Tibial artery (tissue), 4 donors: ENCODE measurements at regions not wholly inside any gene's neighbourhood (a gene's known extent, or its start where the extent isn't known, plus 50 kb on each side); places are given as distances from the start of the nearest gene placed in this dataset.

Source experiments
- DNase-seq, 2 donors: peaks; one replicate each; pipeline ENCODE4 v3.0.0-alpha.2; 2019
- H3K27ac ChIP-seq, 2 donors: fragments of 200-600 bp; sonication (generic) in 1 of 2; 1 replicate in 1 of 2; 2 replicates in 1 of 2; pipeline ENCODE4 v1.5.1; 2018 to 2019; ENCODE audit warnings: mild to moderate bottlenecking in 1 of 2
- H3K27me3 ChIP-seq, 2 donors: fragments of 200-600 bp; sonication (generic) in 1 of 2; one replicate each; pipeline versions ENCODE4 v1.5.1 to v1.6.0; 2016 to 2019
- H3K36me3 ChIP-seq, 3 donors: fragments of 200-600 bp; sonication (generic) in 2 of 3; one replicate each; pipeline ENCODE4 v1.5.1; 2016 to 2019; ENCODE audit warnings: mild to moderate bottlenecking in 2 of 3
- H3K4me1 ChIP-seq, 4 donors: fragments of 200-600 bp; sonication (generic) in 2 of 4; 1 replicate in 3 of 4; 2 replicates in 1 of 4; pipeline ENCODE4 v1.5.1; 2016 to 2019
- H3K4me3 ChIP-seq, 2 donors: fragments of 200-600 bp; sonication (generic) in 1 of 2; 1 replicate in 1 of 2; 2 replicates in 1 of 2; pipeline ENCODE4 v1.5.1; 2018 to 2019; ENCODE audit warnings: mild to moderate bottlenecking in 2 of 2
- H3K9me3 ChIP-seq, 3 donors: fragments of 200-600 bp; sonication (generic) in 1 of 3; one replicate each; pipeline ENCODE4 v1.5.1; 2016 to 2019
- intact Hi-C: fragments of 100-400 bp; cut with DNase I; formaldehyde crosslinking; loops from one replicate; pipeline ENCODE4 v1.15.0; 2023; ENCODE audit warnings: low total_unique reads
- TF ChIP-seq, protein P1 (sequence below), 2 experiments: fragments of 200-600 bp in 1 of 2; fragments of 450-650 bp in 1 of 2; IDR thresholded peaks; one replicate each; pipeline ENCODE4 v1.5.1; 2017 to 2019; ENCODE audit warnings: antibody characterized with exemption in 2 of 2, mild to moderate bottlenecking in 1 of 2, moderate library complexity in 1 of 2

DNA sequence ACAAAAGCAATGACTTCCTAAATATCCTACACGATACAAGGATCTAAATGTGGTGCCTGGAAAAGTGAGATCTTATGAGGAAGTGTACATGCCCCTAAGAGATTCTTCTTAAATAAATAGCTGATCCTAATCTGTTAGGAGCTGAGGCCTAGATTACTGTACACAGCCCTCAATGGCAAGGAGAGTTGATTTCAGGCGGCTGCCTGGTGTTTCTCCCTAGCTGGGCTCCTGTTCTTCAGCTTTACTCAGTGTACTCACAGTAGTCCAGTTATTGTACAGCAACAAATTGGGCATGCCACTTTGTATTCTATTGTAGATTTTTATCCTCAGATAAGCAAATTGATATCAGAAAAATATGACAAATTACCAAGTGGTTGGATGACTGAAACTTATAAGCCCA lies 358.2 kb upstream of the PDGFD start:
- Histone ChIP-seq H3K36me3 (no peaks in the 10 kb centered on the region), H3K9me3 (no peaks in the 10 kb centered on the region), H3K4me1 (peaks cover 0 to 9% (median 4%) of the 10 kb centered on the region in 4 donors), H3K4me3 (no peak overlapping the region), H3K27me3 (no peaks in the 10 kb centered on the region), H3K27ac (no peak overlapping the region)
- DNase-seq, result no peak
- TF ChIP-seq, protein P1, sequence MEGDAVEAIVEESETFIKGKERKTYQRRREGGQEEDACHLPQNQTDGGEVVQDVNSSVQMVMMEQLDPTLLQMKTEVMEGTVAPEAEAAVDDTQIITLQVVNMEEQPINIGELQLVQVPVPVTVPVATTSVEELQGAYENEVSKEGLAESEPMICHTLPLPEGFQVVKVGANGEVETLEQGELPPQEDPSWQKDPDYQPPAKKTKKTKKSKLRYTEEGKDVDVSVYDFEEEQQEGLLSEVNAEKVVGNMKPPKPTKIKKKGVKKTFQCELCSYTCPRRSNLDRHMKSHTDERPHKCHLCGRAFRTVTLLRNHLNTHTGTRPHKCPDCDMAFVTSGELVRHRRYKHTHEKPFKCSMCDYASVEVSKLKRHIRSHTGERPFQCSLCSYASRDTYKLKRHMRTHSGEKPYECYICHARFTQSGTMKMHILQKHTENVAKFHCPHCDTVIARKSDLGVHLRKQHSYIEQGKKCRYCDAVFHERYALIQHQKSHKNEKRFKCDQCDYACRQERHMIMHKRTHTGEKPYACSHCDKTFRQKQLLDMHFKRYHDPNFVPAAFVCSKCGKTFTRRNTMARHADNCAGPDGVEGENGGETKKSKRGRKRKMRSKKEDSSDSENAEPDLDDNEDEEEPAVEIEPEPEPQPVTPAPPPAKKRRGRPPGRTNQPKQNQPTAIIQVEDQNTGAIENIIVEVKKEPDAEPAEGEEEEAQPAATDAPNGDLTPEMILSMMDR (IDR thresholded peaks at IDR 0.05), result no peak
- intact Hi-C loops, result no loop called here

DNA sequence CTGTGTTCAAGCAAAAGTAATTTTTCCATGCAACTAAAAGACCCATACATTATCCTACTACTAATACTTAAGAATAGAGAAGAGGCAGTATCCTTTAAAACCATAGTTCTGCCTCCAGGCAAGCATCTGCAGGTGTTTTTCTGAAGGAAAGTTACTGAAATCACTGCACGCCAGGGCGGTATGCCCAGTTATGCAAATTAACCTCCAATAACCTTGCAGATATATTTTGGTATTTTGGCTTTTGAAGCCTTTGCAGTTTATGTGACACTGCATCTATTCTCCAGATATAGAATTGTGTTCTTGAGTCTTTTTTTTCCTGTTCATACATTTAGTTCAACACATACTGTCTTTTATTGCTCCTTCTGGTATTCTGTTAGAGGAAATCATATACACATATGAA lies 346.2 kb upstream of the PDGFD start:
- Histone ChIP-seq H3K27ac (no peak overlapping the region), H3K4me1 (no peaks in the 10 kb centered on the region), H3K36me3 (no peaks in the 10 kb centered on the region), H3K4me3 (no peak overlapping the region), H3K27me3 (no peaks in the 10 kb centered on the region), H3K9me3 (no peaks in the 10 kb centered on the region)
- DNase-seq, result no peak
- TF ChIP-seq, protein P1 (IDR thresholded peaks at IDR 0.05), result no peak
- intact Hi-C loops, result no loop called here

DNA sequence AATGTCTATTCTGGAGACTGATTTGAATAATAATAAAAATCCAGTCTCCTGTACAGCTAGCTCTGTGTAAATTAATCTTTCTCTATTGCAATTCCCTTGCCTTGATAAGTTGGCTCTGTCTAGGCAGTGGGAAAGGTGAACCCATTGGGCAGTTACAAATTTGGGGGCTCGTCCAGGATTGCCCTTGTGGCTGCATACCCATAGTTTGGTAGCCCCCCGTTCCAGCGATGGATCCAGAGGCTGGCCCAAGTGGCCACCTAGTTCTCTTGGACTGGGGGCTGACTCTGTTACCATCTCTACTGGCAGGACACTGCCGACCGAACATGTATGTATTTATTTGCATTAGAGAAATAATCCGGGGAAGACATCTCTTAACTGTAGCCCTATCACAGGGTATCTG lies 326.2 kb upstream of the PDGFD start:
- peaks cover 0 to 14% (median 14%) of the 10 kb centered on the region in 3 donors for H3K9me3 ChIP-seq
- intact Hi-C loops, result no loop called here

DNA sequence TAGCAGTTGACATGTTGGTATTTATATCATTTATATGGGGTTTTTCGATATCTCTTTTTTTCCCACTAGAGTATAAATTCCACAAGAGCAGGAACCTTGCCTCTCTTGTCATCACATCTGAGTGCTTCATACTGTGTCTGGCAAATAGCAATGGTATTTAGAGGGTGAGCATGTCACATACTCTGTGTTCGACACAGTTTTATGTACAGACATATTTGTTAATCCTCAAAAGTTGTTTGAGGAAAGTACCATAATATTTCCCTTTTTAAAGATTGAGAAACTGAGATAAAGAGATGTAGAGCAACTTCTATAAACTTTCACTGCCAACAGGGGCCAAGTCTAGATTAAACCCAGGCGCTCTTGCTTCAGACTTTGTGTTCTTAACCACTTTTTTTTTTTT lies 324.6 kb upstream of the PDGFD start:
- Histone ChIP-seq H3K36me3 (no peaks in the 10 kb centered on the region), H3K27ac (no peak overlapping the region), H3K4me1 (no peaks in the 10 kb centered on the region), H3K27me3 (no peaks in the 10 kb centered on the region), H3K4me3 (no peak overlapping the region), H3K9me3 (peaks cover 0 to 14% (median 14%) of the 10 kb centered on the region in 3 donors)
- TF ChIP-seq, protein P1 (IDR thresholded peaks at IDR 0.05), result no peak
- DNase-seq, result no peak
- intact Hi-C loops, result no loop called here

More for the DNA sequence above, 326.2 kb upstream of the PDGFD start:
- Histone ChIP-seq H3K27me3 (no peaks in the 10 kb centered on the region), H3K36me3 (no peaks in the 10 kb centered on the region), H3K27ac (no peak overlapping the region), H3K4me1 (no peaks in the 10 kb centered on the region), H3K4me3 (no peak overlapping the region)
- TF ChIP-seq, protein P1 (IDR thresholded peaks at IDR 0.05), result no peak
- no peak for DNase-seq

DNA sequence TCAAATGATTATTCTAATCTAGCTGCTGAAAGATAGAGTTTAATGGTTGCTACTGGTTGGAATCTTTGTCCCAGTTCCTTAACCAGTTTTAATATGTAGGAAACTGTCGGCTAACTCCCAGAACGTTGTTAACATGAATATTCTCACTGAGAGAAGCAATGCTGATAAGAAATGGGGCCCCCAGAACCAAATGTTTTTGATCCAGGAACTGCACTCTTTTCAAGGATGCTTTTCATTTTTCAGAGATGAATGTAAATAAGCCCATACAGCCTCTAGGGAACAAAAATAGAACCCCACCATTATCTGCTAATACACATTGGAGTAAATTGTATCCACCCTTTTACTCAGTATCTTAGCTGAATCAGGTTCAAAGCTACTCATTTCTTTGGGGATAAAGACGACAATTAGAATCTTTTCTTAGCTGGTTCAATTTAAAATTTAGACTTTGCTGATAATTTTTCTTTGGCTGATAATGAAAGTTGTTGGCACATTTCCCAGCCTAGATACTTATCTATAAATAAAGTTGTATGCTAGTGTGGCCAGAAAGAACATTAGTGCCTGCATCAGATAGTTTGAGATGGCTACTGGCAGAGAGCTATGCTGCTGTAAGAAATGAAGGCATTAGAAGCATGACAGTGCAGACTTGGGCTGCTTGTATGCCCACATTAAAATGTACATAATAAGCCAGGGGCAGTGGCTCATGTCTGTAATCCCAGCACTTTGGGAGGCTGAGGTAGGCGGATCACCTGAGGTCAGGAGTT lies 323.3 kb upstream of the PDGFD start:
- no peaks in the 10 kb centered on the region for H3K4me1 ChIP-seq
- TF ChIP-seq, protein P1 (IDR thresholded peaks at IDR 0.05), result no peak
- intact Hi-C loops, result no loop called here

More for the DNA sequence above, 323.3 kb upstream of the PDGFD start:
- H3K36me3 ChIP-seq, result no peaks in the 10 kb centered on the region
- no peak for DNase-seq
- H3K27ac ChIP-seq, result no peak overlapping the region
- H3K9me3 ChIP-seq, result peaks cover 0 to 14% (median 14%) of the 10 kb centered on the region in 3 donors
- H3K4me3 ChIP-seq, result no peak overlapping the region
- no peaks in the 10 kb centered on the region for H3K27me3 ChIP-seq
